HG03378 (cell line): ENCODE measurements at regions not wholly inside any gene's neighbourhood (a gene's known extent, or its start where the extent isn't known, plus 50 kb on each side); places are given as distances from the start of the nearest gene placed in this dataset.
"Not testable (repeated sequence)": the region's sequence is repeated elsewhere in the genome, so short reads cannot be mapped to it uniquely, and the experiment has no call there.

Experiments
- ATAC-seq: cut with Tn5 transposase; IDR thresholded peaks from one replicate; pipeline ENCODE4 v1.9.1; 2021; ENCODE audit warnings: mild to moderate bottlenecking, moderate library complexity; ENCODE audit not compliant: unreplicated experiment

DNA sequence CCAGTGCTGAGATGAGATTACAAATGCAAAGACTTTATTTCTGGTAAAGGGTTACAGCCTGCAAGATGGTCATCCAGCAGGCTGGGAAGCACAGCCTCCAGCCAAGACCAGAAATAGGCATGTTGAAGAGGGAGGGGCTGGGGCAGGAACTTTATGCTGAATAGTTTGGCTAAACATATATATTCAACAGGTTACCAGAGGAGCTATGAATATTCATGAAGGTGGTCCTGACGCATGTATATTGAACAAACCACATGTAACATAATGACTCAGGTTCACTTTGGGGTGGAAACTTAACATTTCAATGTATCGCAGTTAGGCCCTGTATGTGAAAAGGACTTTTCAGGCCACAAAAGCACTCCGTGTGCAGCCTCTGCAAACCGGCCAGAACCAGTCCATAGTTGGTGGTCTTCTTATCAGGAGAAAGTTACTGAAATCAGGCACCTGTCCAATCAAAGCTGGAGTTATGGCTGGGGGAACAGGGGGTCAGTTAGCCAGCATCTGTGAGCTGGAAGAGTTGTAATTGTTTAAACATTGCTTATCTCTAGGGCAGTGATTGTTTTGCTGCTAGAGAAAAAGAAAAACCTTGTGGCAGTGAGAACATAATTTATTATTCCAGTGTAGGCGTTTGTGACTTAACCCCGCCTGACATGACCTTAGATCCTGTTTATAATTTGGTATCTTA, 372.9 kb upstream of the AUTS2 start:
- ATAC-seq = no peak

DNA sequence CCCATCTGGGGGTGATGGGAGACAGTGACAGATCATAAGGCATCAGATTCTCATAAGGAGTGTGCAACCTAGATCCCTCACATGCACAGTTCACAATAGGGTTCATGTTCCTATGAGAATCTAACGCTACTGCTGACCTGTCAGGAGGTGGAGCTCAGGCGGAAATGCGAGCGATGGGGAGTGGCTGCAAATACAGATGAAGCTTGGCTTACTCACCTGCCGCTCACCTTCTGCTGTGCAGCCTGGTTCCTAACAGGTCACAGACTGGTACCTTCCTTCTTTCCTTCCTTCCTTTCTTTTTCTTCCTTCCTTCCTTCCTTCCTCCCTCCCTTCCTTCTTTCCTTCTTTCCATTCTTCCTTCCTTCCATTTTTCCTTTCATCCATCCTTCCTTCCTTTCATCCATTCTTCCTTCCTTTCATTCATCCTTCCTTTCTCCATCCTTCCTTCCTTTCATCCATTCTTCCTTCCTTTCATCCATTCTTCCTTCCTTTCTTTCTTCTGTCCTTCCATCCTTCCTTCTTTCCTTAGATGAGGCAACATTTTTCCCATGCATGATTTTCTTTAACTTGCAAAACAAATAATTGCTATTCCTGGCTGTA, 370.0 kb upstream of the AUTS2 start:
- no peak for ATAC-seq

DNA sequence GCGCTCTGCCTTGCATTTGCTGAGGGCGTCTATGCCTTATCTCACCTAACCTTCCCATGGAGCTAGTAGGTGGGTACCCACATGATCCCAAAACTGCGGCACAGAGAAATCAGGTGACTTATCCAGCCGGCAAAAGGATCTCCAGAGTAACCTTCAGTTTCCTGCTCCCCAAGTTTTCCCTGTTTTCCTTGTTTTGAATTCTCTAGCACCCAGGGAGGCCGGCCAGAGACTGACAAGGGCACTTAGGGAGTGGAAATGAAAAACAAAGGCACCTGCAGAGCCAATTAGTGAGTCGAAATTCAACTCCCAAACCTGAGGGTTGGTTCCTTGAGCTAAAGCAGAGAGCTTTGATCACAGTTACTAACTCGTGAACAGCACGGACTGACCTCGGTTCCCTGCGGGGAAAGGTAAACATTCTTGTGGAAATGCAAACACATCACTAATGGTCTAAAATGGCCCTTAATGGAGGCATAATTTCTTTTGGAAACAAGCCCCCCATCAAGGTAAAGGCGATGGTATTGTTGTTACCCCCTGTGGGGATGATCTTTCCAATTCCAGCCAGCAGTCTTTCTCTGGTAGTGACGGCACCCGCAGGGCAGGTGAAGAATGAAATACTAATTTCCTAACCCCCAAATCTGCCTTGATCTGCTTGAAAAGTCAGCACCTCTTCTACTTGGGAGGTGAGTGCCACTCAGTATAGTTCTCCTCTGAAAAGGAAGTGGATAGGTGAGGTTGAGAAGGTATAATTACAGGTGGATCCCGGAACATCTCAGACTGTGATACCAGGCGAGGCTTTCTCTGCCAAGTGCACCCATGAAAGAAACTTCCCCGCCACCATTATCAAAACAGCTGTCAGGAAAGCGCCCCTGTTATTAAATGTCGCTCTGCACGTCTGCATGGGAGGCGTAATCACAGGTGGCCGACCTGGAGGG, 365.6 kb upstream of the AUTS2 start:
- ATAC-seq = no peak

DNA sequence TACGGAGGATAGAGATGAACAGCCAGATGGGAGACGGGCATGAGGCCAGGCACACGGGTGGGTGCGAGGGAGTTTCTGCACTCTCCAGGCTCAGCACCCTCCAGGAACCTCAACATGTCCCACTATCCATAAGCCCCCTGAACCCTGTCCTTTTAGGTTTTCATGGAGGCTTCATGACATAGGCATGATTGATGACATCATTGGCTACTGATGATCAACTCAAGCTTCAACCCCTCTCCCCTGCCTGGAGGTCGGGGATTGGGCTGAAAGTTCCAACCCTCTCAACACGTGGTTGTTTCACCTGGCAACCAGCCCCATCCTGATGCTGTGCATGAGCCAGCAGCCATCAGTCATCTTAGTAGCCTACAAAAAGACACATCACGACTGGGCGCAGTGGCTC, 360.7 kb upstream of the AUTS2 start:
- ATAC-seq = no peak

DNA sequence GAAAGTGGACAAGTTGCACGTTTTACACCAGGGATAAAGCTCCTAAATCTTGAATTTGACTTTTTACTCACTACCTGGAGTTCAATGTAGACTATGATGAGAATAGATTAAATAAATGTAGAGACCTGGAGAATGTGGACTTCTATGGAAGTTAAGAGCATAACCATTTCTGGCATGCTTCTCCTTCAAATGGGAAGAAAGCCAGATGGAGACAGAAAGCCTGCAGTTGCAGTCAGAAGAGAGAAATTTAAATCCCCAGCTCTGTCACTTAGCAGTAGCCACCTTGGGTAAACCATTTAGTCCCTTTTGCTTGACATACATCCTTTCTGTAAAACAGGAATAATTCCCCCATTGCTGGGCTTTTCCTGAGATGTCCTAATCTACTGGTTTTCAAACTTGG, 355.3 kb upstream of the AUTS2 start:
- no peak for ATAC-seq

DNA sequence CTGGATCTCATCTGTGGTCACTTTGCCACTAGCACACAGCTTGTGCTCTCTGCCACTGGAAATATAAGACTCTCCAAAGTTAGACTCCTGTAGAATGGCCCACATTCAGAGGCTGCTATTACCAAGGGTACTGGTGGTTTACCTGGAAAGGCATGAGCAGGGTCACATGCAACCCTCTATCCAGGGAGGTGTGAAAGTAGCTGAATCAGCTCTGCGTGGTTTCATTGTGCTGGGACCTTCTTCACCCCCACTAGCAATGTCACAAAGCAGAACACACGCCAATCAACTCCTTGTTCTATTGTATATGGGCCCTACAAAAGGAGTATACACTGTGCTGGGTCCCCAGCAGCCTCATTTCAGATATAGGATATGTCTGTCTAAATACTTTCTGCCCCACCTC, 353.6 kb upstream of the AUTS2 start:
- no peak for ATAC-seq

DNA sequence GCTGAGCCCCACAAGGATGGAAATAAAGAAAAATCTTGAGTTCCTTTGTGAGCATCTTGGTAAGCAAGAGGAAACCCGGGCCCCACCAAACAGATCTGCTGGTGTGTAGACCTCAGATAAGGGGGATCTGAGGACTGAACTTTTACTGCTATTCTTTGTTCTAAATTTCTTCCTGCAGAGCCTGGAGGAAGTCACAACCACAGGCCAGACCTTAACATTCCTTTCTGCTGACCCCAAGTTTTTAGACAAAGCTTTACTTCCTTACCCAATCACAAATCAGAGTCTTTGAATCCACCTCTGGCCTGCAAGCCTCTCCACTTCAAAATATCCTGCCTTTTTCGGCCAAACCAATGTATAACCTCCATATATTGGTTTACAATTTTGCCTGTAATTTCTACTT, 352.6 kb upstream of the AUTS2 start:
- ATAC-seq = no peak

DNA sequence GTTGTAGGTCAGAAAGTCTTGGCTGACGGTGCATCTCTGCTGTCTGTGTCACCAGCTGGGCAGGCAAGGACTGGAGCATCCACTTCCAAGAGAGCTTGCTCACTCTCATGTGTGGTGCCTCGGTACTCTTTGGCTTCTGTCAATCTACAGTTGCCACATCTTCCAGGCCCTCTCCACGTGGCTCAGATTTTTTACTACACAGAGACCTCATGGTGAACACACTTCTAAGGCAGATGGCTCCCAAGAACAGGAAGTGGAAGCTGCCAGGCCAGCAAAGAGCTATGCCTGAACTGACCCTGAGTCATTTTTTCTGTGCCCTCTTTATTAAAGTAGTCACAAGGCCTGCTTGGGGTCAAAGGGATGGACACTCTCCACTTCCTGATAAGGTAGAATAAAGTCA, 351.5 kb upstream of the AUTS2 start:
- ATAC-seq = no peak

DNA sequence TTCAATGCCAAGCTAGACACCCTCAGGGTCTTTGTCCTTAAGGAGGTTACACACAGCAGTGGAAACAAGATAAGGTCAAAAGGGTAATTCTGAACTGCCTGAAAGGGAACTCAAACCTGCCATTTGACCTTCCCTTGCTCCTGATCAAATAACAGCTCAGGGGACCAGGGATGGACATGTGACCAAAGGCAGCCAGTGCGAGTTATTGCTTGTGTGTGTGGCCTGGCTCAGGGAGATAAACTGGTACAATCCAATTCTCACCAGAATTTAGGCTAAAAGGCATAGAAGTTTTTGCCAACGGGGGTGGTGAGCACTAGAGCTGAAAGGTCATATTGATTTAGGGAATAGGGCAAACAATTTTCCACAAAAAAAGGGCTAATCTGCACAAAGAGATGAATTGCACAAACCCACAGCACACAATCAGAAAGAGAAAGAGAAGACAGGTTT, 349.9 kb upstream of the AUTS2 start:
- not testable (repeated sequence) for ATAC-seq

DNA sequence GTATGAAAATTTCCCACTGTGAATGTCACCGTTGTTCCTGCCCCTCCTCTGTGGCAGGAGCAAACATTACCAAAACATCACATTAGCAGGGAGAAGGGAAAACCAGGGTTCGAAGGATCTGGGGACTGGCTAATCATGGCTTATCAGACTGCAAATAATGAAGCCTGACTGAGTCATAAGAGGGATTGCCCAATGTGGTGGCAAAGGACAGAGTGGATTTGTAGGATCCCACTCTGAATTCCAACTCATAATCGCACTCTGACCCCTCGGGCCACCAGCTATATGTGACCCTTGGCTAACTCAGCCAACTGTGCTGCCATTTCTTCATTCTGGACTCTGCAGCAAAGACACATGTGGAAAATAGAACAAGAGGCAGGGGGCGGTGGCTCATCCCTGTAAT, 347.3 kb upstream of the AUTS2 start:
- ATAC-seq = no peak

DNA sequence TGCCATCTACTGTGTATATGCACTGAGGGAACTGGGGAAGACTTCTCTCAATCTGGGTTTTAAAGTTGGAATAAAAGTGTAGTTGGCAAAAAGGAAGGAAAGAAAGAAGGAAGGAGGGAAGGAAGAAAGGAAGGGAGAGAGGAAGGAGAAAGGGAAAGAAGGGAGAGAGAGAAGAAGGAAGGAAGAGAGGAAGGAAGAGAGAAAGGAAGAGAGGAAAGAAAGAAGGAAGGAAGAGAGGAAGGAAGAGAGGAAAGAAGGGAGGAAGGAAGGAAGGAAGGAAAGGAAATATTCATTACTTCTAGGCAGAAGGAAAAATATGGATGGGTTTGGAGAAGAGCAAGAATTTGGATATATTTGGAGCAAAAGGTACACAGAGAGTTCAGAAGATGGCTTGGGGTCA, 343.6 kb upstream of the AUTS2 start:
- no peak for ATAC-seq

DNA sequence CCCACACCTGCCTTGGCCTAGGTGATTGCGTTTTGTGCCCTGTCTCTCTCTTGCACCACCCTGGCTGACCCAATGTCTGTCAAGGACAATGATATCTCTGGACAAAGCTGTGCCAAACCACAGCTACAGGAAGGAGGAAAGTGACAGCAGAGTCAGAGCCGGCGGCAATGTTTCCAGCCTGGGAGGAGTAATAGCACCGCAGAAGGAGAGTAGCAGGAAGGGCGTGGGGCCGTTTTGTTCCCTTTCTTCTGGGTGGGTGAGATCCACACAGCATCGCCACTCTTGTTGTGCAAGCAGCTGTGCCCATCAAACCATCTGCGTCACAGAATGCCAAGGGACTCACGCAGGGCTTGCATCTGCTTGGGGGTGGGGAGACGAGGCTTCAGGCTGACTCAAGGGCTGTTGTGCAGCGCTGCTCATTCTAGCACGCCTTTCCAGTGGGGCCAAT, 341.6 kb upstream of the AUTS2 start:
- ATAC-seq = no peak

DNA sequence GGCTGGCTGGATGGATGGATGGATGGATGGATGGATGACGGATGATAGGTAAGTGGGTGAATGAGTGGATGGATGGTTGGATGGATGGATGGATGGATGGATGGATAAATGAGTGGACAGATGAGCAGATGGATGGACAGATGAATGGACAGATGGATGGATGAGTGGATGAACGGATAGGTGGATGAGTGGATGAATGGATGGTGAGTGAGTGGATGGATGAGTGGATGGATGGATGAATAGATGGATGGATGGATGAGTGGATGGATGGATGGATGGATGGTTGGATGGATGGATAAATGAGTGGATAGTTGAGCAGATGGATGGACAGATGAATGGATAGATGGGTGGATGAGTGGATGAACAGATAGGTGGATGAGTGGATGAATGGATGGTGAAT, 340.7 kb upstream of the AUTS2 start:
- no peak for ATAC-seq

DNA sequence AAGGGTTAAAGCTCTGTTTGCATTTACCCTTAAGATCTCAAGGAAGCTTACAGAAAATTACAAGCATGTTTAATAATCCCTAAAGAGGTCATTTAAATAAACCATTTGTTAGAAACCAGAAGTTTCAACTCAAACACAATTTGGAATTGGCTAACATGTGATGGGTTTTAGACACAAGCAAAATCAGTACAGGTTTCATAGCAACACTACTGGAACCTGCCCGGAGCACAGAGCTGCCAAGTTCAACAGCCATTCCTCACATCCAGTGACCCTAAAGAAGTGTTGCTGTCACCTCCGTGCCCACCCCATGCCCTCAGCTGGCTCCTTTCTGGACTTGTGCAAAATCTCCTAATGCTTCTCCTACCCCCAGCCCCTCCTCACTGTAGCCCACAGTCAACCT, 338.8 kb upstream of the AUTS2 start:
- ATAC-seq = no peak

DNA sequence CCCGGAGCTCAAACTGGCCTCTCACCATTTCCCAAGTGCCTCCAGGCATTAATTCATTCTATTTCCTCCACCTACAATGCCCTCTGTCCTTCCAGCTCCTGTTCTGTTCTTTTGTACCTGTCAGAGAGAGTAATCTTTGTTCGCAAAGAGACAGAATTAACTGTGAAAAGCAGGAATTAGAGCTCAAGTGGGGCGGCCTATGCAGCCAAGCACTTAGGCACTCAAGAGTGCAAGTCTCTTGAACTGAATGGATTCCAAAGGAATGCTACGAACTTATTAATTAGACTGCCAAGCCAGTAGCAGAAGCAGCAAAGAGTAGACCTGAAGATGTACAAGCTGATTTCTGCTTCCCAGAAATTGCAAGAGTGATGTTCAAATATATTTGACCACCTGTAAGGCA, 338.3 kb upstream of the AUTS2 start:
- ATAC-seq = no peak

DNA sequence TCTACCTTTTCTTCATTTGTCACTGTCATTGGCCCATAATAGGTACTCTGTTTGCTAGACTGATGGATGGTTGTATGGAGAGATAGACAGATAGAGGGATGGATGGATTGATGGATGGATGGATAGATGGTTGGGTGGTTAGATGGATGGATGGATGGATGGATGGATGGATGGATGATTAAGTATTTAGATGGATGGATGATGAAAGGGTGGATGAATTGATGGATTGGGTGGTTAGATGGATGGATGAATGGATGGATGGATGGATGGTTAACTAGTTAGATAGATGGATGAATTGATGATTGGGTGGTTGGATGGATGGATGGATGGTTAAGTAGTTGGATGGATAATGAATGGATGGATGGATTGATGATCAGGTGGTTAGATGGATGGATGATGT, 334.7 kb upstream of the AUTS2 start:
- no peak for ATAC-seq

DNA sequence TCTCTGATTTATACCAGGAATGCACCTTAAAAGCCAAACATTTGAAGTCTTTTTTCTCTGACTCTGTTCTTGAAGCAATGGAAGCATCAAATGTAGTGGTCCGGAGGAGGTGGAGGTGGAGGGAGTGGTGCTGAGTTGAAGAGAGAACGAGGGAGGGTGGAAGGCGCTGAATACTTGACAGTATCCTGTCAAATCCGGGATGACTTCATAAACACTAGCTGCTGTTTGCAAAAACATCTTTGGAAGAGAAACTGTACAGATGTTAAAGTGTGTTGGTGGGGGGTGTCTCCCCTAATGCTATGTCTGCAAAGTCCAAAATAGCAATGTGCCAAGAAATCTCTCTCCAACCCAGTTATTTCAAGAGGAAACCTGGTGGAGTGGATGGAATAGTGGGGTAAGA, 328.5 kb upstream of the AUTS2 start:
- ATAC-seq = no peak

DNA sequence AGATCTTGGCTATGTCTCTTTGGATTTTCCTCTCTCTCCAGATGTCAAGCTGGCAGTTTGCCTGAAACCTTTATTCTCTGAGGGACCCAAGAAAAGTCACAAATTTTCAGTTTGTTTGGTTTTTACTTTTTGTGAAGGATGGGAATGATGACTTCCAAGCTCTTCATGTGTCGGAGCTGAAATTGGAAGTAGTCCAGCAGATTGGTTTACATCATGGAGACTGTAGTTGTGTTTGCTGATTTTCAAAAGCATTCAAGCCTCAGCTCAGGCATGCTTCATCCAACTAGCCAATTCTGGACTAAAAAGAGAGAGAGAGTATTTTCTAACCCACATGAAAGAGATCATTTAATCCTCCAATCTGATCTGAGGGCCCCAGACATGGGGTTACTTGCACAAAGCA, 326.2 kb upstream of the AUTS2 start:
- no peak for ATAC-seq

DNA sequence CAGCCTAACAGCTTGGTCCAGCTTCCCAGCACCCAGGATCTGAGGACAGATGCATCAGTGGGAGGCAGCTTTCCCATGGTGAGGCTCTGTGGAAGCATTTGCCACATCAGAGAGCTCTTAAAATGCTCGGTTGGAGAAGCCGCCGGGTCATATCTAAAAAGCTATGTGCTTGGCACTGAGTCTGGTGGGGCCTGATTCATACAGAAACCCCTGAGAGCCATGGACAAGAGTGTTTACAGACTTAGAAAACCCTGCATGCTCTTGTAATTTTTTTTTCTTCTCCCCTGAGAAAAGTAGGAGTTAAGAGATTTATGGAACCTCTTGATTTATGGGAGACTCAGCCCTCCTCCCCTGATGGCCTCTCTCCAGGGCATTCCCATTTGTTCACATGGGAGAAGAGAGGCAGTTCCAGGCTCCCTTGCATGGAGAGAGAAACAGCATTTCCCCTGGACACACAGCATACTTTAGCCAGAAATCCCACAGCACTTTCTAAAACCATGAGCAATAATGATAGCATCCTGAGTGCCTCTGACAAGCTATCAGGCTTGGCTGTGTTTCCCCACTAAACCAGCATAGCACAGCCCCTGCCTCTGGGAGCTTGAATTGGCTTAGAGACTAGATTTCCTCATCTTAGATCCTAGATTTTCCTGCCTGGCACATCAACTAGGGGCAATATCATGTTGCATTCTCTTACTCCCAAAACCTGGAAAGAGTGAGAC, 322.1 kb upstream of the AUTS2 start:
- ATAC-seq = no peak

DNA sequence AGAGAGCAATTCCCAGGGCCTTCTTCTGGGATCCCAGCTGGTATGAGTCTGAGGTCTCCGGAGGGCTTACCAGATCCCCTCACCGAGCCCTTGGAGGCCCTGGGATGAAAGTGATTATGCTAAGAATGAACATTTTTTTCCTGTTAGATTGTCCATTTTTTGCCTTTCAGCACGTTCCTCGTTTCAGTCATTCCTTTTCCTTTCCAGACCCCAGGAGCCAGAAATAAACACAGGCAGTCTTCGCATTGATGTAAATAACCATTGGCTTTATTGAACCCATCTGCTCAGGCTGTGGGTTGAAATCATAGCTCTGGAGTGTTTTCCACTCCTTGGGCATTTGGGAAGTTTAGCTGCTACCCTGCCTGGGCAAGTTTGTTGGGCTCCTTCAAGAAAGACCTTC, 320.9 kb upstream of the AUTS2 start:
- no peak for ATAC-seq

DNA sequence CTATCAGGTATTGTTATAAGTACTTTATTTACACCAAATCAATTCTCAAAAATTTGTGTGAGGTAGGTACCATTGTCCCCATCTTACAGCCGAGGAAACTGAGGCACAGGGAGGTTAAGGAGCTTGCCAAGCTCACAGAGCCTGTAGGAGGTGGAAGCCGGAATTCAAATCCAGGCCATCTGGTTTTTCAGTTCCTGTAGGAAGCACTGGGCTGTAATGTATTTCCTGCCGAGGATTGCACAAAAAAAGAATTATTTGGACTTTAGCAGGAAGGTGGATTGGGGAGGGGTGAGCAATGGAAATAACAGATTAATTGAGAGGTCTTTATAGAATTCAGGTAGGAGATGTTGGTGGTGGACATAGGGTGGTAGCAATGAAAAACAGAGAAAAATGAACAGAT, 315.3 kb upstream of the AUTS2 start:
- no peak for ATAC-seq
